HG03064 (cell line): ENCODE measurements at regions not wholly inside any gene's neighbourhood (a gene's known extent, or its start where the extent isn't known, plus 50 kb on each side); places are given as distances from the start of the nearest gene placed in this dataset.

Experiments
- ATAC-seq: cut with Tn5 transposase; IDR thresholded peaks from one replicate; pipeline ENCODE4 v1.9.1; 2021; ENCODE audit warnings: low read depth; ENCODE audit not compliant: unreplicated experiment

GRCh38 chr12:45585522-45586230 is 143.8 kb upstream of the ARID2 start:
- ATAC-seq: no peak

GRCh38 chr12:45586486-45586885 is 143.0 kb upstream of the ARID2 start:
- no peak for ATAC-seq

DNA sequence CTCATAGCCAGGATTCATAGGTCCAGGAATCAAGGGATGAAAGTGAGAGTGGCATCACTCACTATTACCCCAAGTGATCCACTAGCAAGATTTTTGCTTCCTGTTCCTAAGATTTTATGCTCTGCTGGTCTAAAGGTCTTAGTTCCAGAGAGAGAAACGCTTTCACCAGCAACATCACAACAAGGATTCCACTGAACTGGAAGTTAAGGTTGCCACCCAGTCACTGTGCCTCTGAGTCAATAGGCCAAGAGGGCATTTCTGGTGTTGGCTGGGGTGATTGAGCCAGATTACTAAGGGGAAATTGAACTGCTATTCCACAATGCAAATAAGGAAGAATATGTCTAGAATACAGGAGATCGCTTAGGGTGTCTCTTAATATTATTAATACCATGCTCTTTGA is 142.5 kb upstream of the ARID2 start:
- no peak for ATAC-seq

GRCh38 chr12:45587877-45588533 is 141.5 kb upstream of the ARID2 start:
- no peak for ATAC-seq

- no peak for ATAC-seq
These were observed 138.9 kb upstream of the ARID2 start for GRCh38 chr12:45590646-45591045.

- no peak for ATAC-seq
These were observed 137.9 kb upstream of the ARID2 start for GRCh38 chr12:45591635-45592034.

DNA sequence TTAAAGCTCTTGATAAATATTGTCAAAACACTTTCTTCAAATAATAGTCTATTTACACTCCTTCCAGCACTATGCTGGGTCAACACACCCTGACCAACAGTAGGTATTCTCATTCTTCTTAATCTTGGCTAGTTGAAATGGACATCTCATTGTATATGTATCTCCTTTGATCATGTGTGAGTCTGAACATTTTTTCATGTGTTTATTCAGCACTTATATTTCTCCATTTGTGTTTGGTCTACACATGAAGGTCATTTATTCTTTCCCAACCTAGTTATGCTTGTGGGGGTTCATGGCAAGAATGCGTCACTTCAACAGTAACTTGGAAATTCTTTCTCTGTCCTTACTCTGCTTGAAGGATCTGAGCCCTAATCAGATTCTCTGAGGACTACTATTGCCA is 133.1 kb upstream of the ARID2 start:
- ATAC-seq: no peak

DNA sequence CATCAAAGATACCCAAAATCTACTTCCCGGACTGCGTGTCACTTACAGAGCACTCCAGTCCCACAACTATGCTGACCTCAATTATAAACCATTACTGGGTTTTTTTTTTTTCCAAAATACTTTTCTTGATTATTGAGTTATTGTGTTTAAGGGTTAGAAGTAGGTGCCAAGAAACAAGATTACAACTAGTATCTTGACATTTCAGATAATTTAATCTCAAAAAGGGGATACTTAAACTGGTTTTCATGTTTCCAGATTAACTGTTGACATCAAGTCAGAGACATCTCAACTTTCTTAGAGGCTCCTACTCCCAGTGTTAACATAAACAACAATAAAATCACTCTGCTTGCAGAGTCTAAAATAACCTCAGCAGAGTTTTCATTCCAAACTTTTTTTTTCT is 131.2 kb upstream of the ARID2 start:
- no peak for ATAC-seq

- ATAC-seq: no peak
These were observed 130.7 kb upstream of the ARID2 start for GRCh38 chr12:45598761-45599160.

DNA sequence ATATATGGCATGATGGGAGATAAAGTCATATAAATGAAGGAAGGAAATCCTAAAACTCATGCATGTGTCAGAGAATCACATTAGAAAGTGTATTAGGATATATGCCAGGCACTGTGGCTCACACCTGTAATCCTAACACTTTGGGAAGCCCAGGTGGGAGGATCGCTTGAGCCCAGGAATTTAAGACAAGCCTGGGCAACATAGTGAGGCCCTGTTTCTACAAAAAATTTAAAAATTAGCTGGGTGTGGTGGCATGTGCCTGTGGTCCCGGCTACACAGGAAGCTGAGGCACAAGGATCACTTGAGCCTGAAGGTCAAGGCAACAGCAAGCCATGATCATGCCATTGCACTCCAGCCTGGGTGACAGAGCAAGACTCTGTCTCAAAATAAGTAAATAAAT is 130.3 kb upstream of the ARID2 start:
- ATAC-seq: no peak

- ATAC-seq: no peak
These were observed 128.1 kb upstream of the ARID2 start for GRCh38 chr12:45601390-45601789.

GRCh38 chr12:45601888-45602287 is 127.6 kb upstream of the ARID2 start:
- no peak for ATAC-seq

- ATAC-seq: no peak
These were observed 123.9 kb upstream of the ARID2 start for GRCh38 chr12:45605624-45606023.

DNA sequence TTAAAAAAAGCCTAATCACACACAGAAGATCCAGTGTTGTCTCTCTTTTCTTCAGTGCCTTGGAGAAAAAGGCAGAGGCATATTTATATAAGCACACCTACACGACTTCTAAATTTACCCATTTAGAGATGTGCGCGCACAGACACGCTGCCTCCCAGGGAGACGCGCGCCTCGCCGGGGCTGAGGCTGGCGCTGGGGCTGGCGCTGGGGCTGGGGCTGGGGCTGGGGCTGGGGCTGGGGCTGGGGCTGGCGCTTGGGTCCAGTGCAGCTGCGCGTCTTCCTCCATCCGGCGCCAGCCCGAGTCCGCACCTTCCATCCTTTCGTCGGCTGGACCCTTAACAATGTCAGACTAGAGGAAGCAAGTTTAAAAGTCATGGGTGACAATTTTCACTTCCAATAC is 118.4 kb upstream of the ARID2 start:
- no peak for ATAC-seq

GRCh38 chr12:45611495-45611894 is 118.0 kb upstream of the ARID2 start:
- ATAC-seq: no peak

DNA sequence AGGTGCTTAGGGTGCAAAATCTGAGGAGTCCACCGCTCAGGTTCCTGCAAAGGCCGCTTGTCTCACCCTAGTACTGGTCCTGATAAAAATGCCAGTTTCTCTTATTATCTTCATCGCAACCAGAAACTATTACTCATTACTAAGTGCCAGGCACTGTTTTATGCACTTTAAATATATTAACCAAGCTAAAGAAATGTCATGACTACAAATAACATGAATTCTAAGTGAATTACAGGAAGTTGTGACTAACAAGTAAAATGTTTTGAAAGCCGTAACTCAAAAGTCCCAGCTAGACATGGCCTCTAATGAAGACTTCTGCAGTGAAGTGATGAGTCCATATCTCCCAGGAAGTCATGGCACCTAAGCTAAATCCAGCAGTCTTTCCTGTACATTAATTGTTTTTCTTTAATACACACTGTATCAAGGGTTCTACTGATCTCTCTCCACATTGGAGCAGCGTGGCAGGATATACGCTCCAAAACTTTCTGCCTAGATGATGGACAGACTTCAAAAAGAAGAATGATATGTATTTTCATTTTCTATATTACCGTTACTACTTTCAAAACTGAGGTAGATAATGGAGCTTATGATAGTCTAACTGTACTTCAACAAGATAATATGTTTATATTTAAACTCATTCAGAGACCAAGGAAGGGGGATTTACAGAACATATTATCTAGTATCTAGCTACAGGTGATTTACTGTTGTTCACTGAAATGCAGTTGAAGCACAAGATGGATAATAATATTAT is 117.3 kb upstream of the ARID2 start:
- ATAC-seq: no peak

DNA sequence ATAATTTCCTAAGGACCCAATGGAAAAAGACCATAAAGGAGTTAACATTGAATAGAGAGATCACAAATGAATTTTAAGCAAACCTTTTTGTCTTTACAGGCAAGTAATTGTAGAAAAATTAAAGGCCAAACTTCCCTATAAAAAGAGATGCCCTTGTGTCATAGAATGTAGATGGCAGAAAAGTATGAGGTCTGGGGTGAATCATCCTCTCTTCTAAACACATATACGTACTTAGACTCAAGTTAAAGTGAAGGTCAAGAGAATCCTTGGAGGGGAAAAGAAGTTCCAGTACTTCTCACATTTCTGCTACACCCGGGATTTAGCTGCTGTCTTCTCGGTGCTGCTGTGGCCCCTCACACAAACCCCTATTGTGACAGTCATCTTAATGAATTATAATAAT is 116.2 kb upstream of the ARID2 start:
- ATAC-seq: no peak

DNA sequence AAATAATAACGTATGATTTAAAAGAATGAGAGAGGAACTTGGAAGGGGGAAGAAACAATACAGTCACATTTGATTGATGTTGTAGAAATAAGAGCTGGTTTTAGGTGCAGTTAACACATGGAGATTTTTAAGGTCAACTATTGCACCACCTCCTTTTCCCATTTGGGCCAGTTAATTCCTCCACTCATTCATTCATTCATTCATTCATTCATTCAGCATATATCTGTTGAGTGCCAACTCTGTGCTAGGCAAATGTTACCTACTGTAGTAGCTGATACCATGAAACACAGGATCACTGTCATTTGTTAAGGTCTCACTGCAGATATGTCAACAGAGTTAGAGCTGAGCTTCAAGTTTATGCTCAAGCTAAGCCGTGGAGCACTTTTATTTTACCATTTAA is 115.7 kb upstream of the ARID2 start:
- ATAC-seq: no peak

- ATAC-seq: no peak
These were observed 114.2 kb upstream of the ARID2 start for GRCh38 chr12:45615268-45615667.

DNA sequence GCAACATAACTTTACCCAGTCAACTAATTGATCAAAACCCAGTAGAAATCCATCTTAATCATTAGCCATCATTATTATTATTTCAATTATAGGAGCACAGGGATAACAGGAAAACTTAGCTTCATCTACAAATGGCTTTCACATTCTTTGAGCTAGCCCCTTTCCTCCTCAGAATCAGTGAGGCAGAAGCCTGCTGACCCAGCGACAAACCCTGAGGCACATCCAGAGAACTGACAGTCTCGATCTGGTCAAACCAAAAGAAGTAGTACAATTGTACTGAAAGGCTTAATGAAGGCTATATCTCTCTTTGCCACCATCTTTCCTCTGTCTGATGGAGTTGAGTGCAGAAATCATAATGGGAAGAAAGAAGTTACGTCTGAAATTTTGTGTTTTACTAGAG is 109.8 kb upstream of the ARID2 start:
- no peak for ATAC-seq

DNA sequence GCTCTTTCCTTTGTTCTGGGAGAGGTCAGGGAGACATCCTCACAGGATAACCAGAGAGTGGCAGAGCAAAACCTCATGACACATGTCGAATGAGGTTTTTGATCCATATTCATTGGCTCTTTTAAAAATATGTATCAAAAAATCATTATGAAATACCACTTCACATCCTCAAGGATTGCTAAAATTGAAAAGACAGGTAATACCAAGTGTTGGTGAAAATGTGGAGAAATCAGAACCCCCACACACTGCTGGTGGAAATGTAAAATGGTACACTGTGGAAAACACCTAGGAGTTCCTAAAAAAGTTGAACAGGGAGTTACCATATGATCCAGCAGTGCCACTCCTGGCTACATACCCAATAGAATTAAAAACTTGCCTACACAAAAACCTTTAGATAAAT is 107.8 kb upstream of the ARID2 start:
- ATAC-seq: no peak
